ENCODE measurements at regions not wholly inside any gene's neighbourhood (a gene's known extent, or its start where the extent isn't known, plus 50 kb on each side); places are given as distances from the start of the nearest gene placed in this dataset.

DNA sequence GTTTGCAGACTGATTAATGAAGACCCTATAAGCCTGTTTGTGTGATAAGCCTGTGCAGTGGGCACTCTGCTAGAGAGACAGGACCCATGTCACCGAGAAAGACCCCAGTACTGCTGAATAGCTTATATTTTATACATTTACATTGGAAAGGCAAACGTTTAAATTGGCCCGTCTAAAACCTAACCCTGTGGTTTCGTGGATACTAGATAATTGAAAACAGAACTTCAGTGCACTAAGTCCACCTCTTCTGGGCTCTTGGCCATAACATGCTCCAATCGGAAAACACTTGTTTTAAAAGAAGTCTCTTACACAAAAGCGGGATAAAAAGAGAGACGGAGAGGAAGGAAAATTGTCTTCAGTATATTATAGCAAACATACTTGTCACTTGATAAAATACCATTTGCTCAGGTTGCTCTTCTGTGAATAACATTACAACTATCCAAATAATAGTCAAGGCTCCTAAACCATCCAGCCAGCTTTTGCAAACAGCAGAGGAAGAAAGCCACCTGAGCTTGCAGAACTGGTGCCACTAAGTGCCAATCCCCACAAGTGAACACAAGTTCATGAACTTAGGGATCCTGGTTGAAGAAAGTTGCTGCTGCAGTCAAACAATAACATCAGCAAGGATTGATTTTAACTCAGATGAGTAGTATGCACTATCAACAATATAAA lies 218.4 kb upstream of the FN1 start:
- TF ChIP-seq, protein P1, sequence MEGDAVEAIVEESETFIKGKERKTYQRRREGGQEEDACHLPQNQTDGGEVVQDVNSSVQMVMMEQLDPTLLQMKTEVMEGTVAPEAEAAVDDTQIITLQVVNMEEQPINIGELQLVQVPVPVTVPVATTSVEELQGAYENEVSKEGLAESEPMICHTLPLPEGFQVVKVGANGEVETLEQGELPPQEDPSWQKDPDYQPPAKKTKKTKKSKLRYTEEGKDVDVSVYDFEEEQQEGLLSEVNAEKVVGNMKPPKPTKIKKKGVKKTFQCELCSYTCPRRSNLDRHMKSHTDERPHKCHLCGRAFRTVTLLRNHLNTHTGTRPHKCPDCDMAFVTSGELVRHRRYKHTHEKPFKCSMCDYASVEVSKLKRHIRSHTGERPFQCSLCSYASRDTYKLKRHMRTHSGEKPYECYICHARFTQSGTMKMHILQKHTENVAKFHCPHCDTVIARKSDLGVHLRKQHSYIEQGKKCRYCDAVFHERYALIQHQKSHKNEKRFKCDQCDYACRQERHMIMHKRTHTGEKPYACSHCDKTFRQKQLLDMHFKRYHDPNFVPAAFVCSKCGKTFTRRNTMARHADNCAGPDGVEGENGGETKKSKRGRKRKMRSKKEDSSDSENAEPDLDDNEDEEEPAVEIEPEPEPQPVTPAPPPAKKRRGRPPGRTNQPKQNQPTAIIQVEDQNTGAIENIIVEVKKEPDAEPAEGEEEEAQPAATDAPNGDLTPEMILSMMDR (IDR thresholded peaks at IDR 0.05; ENCODE audit: low read depth, low read length, missing input control): no peak
- TF ChIP-seq, protein P2, sequence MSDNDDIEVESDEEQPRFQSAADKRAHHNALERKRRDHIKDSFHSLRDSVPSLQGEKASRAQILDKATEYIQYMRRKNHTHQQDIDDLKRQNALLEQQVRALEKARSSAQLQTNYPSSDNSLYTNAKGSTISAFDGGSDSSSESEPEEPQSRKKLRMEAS (IDR thresholded peaks at IDR 0.05): no peak
- no peak for TF ChIP-seq GABPA (IDR thresholded peaks at IDR 0.05 in 1 of 2, conservative IDR thresholded peaks at IDR 0.05 in 1 of 2)
- no peak for TF ChIP-seq JUND (IDR thresholded peaks at IDR 0.05)
- TF ChIP-seq, protein P3, sequence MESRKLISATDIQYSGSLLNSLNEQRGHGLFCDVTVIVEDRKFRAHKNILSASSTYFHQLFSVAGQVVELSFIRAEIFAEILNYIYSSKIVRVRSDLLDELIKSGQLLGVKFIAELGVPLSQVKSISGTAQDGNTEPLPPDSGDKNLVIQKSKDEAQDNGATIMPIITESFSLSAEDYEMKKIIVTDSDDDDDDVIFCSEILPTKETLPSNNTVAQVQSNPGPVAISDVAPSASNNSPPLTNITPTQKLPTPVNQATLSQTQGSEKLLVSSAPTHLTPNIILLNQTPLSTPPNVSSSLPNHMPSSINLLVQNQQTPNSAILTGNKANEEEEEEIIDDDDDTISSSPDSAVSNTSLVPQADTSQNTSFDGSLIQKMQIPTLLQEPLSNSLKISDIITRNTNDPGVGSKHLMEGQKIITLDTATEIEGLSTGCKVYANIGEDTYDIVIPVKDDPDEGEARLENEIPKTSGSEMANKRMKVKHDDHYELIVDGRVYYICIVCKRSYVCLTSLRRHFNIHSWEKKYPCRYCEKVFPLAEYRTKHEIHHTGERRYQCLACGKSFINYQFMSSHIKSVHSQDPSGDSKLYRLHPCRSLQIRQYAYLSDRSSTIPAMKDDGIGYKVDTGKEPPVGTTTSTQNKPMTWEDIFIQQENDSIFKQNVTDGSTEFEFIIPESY (IDR thresholded peaks at IDR 0.05): no peak
- TF ChIP-seq RAD21 (IDR thresholded peaks at IDR 0.05): peak in 1 of 2 donors; percentile 11
- TF ChIP-seq, protein P4, sequence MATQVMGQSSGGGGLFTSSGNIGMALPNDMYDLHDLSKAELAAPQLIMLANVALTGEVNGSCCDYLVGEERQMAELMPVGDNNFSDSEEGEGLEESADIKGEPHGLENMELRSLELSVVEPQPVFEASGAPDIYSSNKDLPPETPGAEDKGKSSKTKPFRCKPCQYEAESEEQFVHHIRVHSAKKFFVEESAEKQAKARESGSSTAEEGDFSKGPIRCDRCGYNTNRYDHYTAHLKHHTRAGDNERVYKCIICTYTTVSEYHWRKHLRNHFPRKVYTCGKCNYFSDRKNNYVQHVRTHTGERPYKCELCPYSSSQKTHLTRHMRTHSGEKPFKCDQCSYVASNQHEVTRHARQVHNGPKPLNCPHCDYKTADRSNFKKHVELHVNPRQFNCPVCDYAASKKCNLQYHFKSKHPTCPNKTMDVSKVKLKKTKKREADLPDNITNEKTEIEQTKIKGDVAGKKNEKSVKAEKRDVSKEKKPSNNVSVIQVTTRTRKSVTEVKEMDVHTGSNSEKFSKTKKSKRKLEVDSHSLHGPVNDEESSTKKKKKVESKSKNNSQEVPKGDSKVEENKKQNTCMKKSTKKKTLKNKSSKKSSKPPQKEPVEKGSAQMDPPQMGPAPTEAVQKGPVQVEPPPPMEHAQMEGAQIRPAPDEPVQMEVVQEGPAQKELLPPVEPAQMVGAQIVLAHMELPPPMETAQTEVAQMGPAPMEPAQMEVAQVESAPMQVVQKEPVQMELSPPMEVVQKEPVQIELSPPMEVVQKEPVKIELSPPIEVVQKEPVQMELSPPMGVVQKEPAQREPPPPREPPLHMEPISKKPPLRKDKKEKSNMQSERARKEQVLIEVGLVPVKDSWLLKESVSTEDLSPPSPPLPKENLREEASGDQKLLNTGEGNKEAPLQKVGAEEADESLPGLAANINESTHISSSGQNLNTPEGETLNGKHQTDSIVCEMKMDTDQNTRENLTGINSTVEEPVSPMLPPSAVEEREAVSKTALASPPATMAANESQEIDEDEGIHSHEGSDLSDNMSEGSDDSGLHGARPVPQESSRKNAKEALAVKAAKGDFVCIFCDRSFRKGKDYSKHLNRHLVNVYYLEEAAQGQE (IDR thresholded peaks at IDR 0.05): no peak
- TF ChIP-seq, protein P5, sequence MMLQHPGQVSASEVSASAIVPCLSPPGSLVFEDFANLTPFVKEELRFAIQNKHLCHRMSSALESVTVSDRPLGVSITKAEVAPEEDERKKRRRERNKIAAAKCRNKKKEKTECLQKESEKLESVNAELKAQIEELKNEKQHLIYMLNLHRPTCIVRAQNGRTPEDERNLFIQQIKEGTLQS (IDR thresholded peaks at IDR 0.05): no peak
- no peak for TF ChIP-seq FOXA1 (IDR thresholded peaks at IDR 0.05)
- no peak for TF ChIP-seq YY1 (IDR thresholded peaks at IDR 0.05)
- no peak for TF ChIP-seq TAF1 (conservative IDR thresholded peaks at IDR 0.05)
- no peak for TF ChIP-seq SP1 (IDR thresholded peaks at IDR 0.05)
- TF ChIP-seq RXRA (IDR thresholded peaks at IDR 0.05): peak; percentile 12 to 44

All from liver (tissue), 3 donors.